K562 (cell line): ENCODE measurements at regions not wholly inside any gene's neighbourhood (a gene's known extent, or its start where the extent isn't known, plus 50 kb on each side); places are given as distances from the start of the nearest gene placed in this dataset.

ENCODE experiments used
- ATAC-seq: fragments of 200-7000 bp; cut with Tn5 transposase; 3 replicates; pipeline ENCODE4 v1.9.1; 2020; ENCODE audit warnings: moderate library complexity
- BruUV-seq: library from RNA; stranded (reverse); fragments of 400-500 nt; replicated peaks from 2 replicates; lab custom pipeline; 2021; lab: Mats Ljungman, UMichigan
- CTCF ChIA-PET: fragments of 300-600 bp; formaldehyde crosslinking; extraction: SDS; loops from one replicate; lab custom pipeline; 2021; ENCODE audit warnings: low intra/inter-chr PET ratio; lab: Yijun Ruan, JAX
- POLR2A ChIA-PET: fragments of 300-600, 350-650 bp; sonication (Branson Sonifier 250); formaldehyde crosslinking; extraction: SDS; loops from one replicate; lab custom pipeline; 2021; ENCODE audit warnings: antibody characterized with exemption, inconsistent platforms; lab: Yijun Ruan, JAX
- DNase-seq, 4 experiments: peaks; one replicate each; pipeline versions ENCODE4 v3.0.0 to v3.0.0-alpha.2; 2011 to 2018; ENCODE audit warnings: low spot score in 3 of 4, mixed read lengths in 3 of 4; ENCODE audit errors: extremely low read depth in 1 of 4
- FAIRE-seq: peaks from 2 replicates; lab custom pipeline; 2011; peaks lifted over from hg19 to GRCh38; lab: Jason Lieb, UNC
- H2AFZ ChIP-seq: 2 replicates; pipeline ENCODE4 v1.6.0; 2011; ENCODE audit warnings: low read depth, low read length, control low read depth, inconsistent platforms
- H3K27ac ChIP-seq: fragments of 200-600 bp; 3 replicates; pipeline ENCODE4 v1.8.0; 2011; ENCODE audit warnings: low read depth, mild to moderate bottlenecking, control low read depth, inconsistent platforms, low read length, moderate library complexity, mixed read lengths; ENCODE audit errors: extremely low read depth
- H3K27me3 ChIP-seq, 2 experiments: fragments of 300-600 bp in 1 of 2; 2 replicates in 1 of 2; 3 replicates in 1 of 2; pipeline versions ENCODE4 v1.6.0 to v1.8.0; 2011; ENCODE audit warnings: inconsistent platforms in 2 of 2, low read length in 2 of 2, mild to moderate bottlenecking in 1 of 2, mixed read lengths in 1 of 2, moderate library complexity in 1 of 2; ENCODE audit not compliant: control insufficient read depth in 2 of 2, insufficient read depth in 2 of 2
- H3K36me3 ChIP-seq: fragments of 300-600 bp; 3 replicates; pipeline ENCODE4 v1.8.0; 2011; ENCODE audit warnings: mild to moderate bottlenecking, low read length, inconsistent platforms; ENCODE audit not compliant: control insufficient read depth, insufficient read depth
- H3K4me1 ChIP-seq, 2 experiments: fragments of 200-600 bp in 1 of 2; replicated peaks in 1 of 2; 2 replicates in 1 of 2; 3 replicates in 1 of 2; pipeline versions ENCODE4 v1.5.1 to v1.8.0; 2011; ENCODE audit warnings: inconsistent platforms in 2 of 2, low read length in 2 of 2, mild to moderate bottlenecking in 1 of 2, mixed read lengths in 1 of 2, moderate library complexity in 1 of 2; ENCODE audit not compliant: control insufficient read depth in 2 of 2, insufficient read depth in 2 of 2
- H3K4me2 ChIP-seq: 2 replicates; pipeline ENCODE4 v1.6.1; 2011; ENCODE audit warnings: low read length, control low read depth, inconsistent platforms, mixed read lengths; ENCODE audit not compliant: insufficient read depth
- H3K4me3 ChIP-seq: fragments of 200-600 bp; sonication (generic), shearing (Covaris generic); 2 replicates; pipeline ENCODE4 v1.5.1; 2016; ENCODE audit warnings: control low read depth, inconsistent platforms
- H3K79me2 ChIP-seq: fragments of 200-600 bp; 3 replicates; pipeline ENCODE4 v1.8.0; 2011; ENCODE audit warnings: low read length, inconsistent platforms; ENCODE audit not compliant: control insufficient read depth, insufficient read depth
- H3K9ac ChIP-seq, 2 experiments: 2 replicates each; pipeline versions ENCODE4 v1.6.0 to v1.6.1; 2011; ENCODE audit warnings: low read depth in 2 of 2, low read length in 2 of 2, control low read depth in 1 of 2, inconsistent platforms in 1 of 2, mild to moderate bottlenecking in 1 of 2, mixed read lengths in 1 of 2; ENCODE audit not compliant: insufficient read depth in 1 of 2
- H3K9me1 ChIP-seq: one replicate; pipeline ENCODE4 v1.6.0; 2011; ENCODE audit warnings: inconsistent platforms, mild to moderate bottlenecking, low read length, moderate library complexity; ENCODE audit not compliant: control insufficient read depth, insufficient read depth
- H3K9me3 ChIP-seq: replicated peaks from 2 replicates; pipeline ENCODE4 v1.5.1; 2011; ENCODE audit warnings: low read depth, low read length, inconsistent platforms; ENCODE audit not compliant: control insufficient read depth, insufficient read depth
- H4K20me1 ChIP-seq: replicated peaks from 2 replicates; pipeline ENCODE4 v1.6.1; 2011; ENCODE audit warnings: low read length, inconsistent platforms, mixed read lengths; ENCODE audit not compliant: control insufficient read depth, insufficient read depth
- CBX2 ChIP-seq: fragments of 200-600 bp; sonication (generic); IDR thresholded peaks from one replicate; pipeline ENCODE4 v1.6.1; 2012; ENCODE audit warnings: mild to moderate bottlenecking, low read length, inconsistent platforms; ENCODE audit not compliant: insufficient read depth, poor library complexity, severe bottlenecking
- FOXA1 ChIP-seq: fragments of 450-650 bp; IDR thresholded peaks from 2 replicates; pipeline ENCODE4 v1.6.1; 2016; ENCODE audit warnings: mild to moderate bottlenecking, borderline replicate concordance
- HMGN3 ChIP-seq: IDR thresholded peaks from 2 replicates; pipeline ENCODE4 v1.6.1; 2011; ENCODE audit warnings: borderline replicate concordance, low read depth, mild to moderate bottlenecking, mixed read lengths, low read length; ENCODE audit not compliant: insufficient read length; ENCODE audit errors: extremely low read depth
- POLR2B ChIP-seq: fragments of 450-650 bp; IDR thresholded peaks from 2 replicates; pipeline ENCODE4 v1.6.1; 2018; ENCODE audit warnings: low read depth; ENCODE audit not compliant: partially characterized antibody
- PYGO2 ChIP-seq: fragments of 450-650 bp; IDR thresholded peaks from 2 replicates; pipeline ENCODE4 v1.6.1; 2016; ENCODE audit warnings: mild to moderate bottlenecking, missing genetic modification characterization, moderate library complexity, missing compliant biosample characterization
- SIRT6 ChIP-seq: IDR thresholded peaks from one replicate; pipeline ENCODE4 v1.6.1; 2012; ENCODE audit warnings: low read depth, mild to moderate bottlenecking, control low read depth, inconsistent platforms, low read length, moderate library complexity
- ZBTB1 ChIP-seq: sonication (generic); formaldehyde crosslinking; IDR thresholded peaks from 2 replicates; pipeline ENCODE4 v1.8.1; 2023; ENCODE audit warnings: missing genetic modification reagents, low read depth, mild to moderate bottlenecking, borderline replicate concordance
- WGBS: fragments of 100-300 bp; shearing (Covaris generic); methylation state at CpG from one replicate; pipeline ENCODE4 v1.1.6; 2016; ENCODE audit warnings: low coverage, mixed read lengths; ENCODE audit not compliant: insufficient coverage; ENCODE audit errors: missing lambda C conversion rate; 5-methylcytosine and 5-hydroxymethylcytosine counted together
- in situ Hi-C: fragments of 300-500 bp; cut with MboI; formaldehyde crosslinking; loops from 4 replicates; pipeline ENCODE4 v1.15.0; 2018; ENCODE audit warnings: inconsistent platforms, mixed read lengths
- intact Hi-C: fragments of 100-400 bp; cut with micrococcal nuclease; formaldehyde crosslinking; loops from 2 replicates; pipeline ENCODE4 v1.14.2; 2022
- TF ChIP-seq, protein P1 (sequence below): IDR thresholded peaks from 2 replicates; pipeline ENCODE4 v1.6.1; 2012; ENCODE audit warnings: low read depth, low read length, improper control_type of control experiment, borderline replicate concordance
- TF ChIP-seq, protein P2 (sequence below): sonication (generic); formaldehyde crosslinking; IDR thresholded peaks from 2 replicates; pipeline ENCODE4 v1.8.0; 2022; ENCODE audit warnings: missing genetic modification reagents, mild to moderate bottlenecking, borderline replicate concordance

DNA sequence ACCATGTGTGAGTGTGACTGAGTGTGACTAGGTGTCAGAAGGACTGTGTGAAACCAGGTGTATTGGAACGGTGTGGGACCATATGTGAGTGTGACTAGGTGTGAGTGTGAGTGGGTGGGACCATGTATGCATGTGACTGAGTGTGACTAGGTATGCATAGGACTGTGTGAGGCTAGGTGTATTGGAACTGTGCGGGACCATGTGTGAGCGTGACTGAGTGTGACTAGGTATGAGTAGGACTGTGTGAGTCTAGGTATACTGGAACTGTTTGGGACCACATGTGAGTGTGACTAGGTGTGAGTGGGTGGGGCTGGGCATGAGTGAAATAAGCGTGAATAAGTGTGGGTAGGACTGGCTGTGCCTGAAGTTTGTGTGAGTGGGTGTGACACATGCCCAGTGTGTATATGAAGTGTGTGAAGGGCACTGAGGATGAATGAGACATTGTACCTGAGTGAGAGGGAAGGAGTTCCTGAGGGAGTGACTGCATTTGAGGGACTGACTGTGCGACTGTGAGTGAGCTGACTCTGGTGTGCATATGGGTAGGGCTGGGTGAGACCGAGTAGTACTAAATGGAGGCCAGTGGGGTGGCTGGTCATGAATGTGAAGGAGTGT, 247.0 kb upstream of the CCDC54 start:
- Histone ChIP-seq H3K9ac (no peak overlapping the region), H3K9me3 (no peaks in the 10 kb centered on the region), H2AFZ (peak overlapping the region; percentile 23; the same call in 1 of the 2 replicates), H3K4me3 (no peak overlapping the region), H3K4me1 (peaks cover 0 to 3% of the 10 kb centered on the region in 2 experiments; a peak in 2 of 5 replicates), H3K9me1 (no peaks in the 10 kb centered on the region), H4K20me1 (no peaks in the 10 kb centered on the region), H3K4me2 (peak overlapping the region; percentile 49; the same call in 1 of the 2 replicates), H3K27ac (no peak overlapping the region), H3K27me3 (no peaks in the 10 kb centered on the region; a peak in 1 of 5 replicates), H3K79me2 (no peaks in the 10 kb centered on the region), H3K36me3 (no peaks in the 10 kb centered on the region)
- WGBS, result 36% methylated on average over 6 of the region's 6 CpGs
- TF ChIP-seq HMGN3 (no peak), CBX2 (no peak), PYGO2 (no peak), POLR2B (no peak), FOXA1 (no peak), SIRT6 (no peak), ZBTB1 (CRISPR knock-in tag) (no peak)
- TF ChIP-seq, protein P1, sequence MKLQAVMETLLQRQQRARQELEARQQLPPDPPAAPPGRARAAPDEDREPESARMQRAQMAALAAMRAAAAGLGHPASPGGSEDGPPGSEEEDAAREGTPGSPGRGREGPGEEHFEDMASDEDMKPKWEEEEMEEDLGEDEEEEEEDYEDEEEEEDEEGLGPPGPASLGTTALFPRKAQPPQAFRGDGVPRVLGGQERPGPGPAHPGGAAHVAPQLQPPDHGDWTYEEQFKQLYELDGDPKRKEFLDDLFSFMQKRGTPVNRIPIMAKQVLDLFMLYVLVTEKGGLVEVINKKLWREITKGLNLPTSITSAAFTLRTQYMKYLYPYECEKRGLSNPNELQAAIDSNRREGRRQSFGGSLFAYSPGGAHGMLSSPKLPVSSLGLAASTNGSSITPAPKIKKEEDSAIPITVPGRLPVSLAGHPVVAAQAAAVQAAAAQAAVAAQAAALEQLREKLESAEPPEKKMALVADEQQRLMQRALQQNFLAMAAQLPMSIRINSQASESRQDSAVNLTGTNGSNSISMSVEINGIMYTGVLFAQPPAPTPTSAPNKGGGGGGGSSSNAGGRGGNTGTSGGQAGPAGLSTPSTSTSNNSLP, result no peak
- TF ChIP-seq, protein P2, sequence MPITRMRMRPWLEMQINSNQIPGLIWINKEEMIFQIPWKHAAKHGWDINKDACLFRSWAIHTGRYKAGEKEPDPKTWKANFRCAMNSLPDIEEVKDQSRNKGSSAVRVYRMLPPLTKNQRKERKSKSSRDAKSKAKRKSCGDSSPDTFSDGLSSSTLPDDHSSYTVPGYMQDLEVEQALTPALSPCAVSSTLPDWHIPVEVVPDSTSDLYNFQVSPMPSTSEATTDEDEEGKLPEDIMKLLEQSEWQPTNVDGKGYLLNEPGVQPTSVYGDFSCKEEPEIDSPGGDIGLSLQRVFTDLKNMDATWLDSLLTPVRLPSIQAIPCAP (CRISPR knock-in tag), result no peak
- ATAC-seq (no peak), FAIRE-seq (no peak), DNase-seq (no peak)
- intact Hi-C loops (no loop called here), in situ Hi-C loops (no loop called here)
- BruUV-seq, result no TSS peak
- POLR2A ChIA-PET, result no interaction called here
- CTCF ChIA-PET, result no interaction called here
